B cell (primary cell): ENCODE measurements at regions not wholly inside any gene's neighbourhood (a gene's known extent, or its start where the extent isn't known, plus 50 kb on each side); places are given as distances from the start of the nearest gene placed in this dataset.

Source experiments
- EZH2 ChIP-seq: IDR thresholded peaks from 2 replicates; pipeline ENCODE4 v1.6.1; 2012; ENCODE audit warnings: borderline replicate concordance, low read depth, mild to moderate bottlenecking, moderate library complexity, low read length; ENCODE audit not compliant: insufficient read depth, poor library complexity, severe bottlenecking
- TF ChIP-seq, protein P1 (sequence below): fragments of 200-600 bp; IDR thresholded peaks from one replicate; pipeline ENCODE4 v1.8.0; 2022; ENCODE audit warnings: antibody characterized with exemption, mild to moderate bottlenecking

GRCh38 chr12:131230340-131231031, 276.8 kb downstream of the ADGRD1 start:
- TF ChIP-seq EZH2 = no peak
- TF ChIP-seq, protein P1, sequence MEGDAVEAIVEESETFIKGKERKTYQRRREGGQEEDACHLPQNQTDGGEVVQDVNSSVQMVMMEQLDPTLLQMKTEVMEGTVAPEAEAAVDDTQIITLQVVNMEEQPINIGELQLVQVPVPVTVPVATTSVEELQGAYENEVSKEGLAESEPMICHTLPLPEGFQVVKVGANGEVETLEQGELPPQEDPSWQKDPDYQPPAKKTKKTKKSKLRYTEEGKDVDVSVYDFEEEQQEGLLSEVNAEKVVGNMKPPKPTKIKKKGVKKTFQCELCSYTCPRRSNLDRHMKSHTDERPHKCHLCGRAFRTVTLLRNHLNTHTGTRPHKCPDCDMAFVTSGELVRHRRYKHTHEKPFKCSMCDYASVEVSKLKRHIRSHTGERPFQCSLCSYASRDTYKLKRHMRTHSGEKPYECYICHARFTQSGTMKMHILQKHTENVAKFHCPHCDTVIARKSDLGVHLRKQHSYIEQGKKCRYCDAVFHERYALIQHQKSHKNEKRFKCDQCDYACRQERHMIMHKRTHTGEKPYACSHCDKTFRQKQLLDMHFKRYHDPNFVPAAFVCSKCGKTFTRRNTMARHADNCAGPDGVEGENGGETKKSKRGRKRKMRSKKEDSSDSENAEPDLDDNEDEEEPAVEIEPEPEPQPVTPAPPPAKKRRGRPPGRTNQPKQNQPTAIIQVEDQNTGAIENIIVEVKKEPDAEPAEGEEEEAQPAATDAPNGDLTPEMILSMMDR = no peak
